Astrocyte of the spinal cord (primary cell): ENCODE measurements at regions not wholly inside any gene's neighbourhood (a gene's known extent, or its start where the extent isn't known, plus 50 kb on each side); places are given as distances from the start of the nearest gene placed in this dataset.

Experiments
- DNase-seq: peaks from one replicate; pipeline ENCODE4 v3.0.0; 2011; ENCODE audit warnings: low read depth, low spot score
- H3K4me3 ChIP-seq: 2 replicates; pipeline ENCODE4 v1.5.1; 2011; ENCODE audit warnings: low read depth, mild to moderate bottlenecking, low read length, moderate library complexity
- in situ Hi-C: cut with HindIII; loops from 2 replicates; pipeline ENCODE4 v1.10.0; 2017; ENCODE audit warnings: low sequenced_read_pairs
- TF ChIP-seq, protein P1 (sequence below): IDR thresholded peaks from 2 replicates; pipeline ENCODE4 v1.5.1; 2012; ENCODE audit warnings: low read depth, mild to moderate bottlenecking, low read length, inconsistent platforms

DNA sequence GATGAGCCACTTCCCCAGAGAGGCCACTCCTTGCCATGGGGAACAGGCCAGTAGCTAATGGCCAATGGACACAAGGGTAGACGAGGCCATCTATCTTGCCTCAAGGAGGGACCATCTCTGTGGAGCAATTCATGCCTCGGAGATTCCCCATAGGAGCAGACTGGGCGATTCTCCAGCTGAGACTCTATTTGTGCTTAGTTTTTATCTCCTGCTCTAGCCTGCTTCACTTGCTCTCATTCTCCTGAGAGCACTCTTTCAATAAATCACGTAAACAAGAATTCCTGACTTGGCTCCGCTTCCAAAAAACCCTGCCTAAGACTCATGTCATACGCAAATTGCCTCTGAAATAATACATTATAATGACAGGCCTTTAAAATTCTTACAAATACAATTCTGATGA lies 396.4 kb upstream of the USP15 start:
- TF ChIP-seq, protein P1, sequence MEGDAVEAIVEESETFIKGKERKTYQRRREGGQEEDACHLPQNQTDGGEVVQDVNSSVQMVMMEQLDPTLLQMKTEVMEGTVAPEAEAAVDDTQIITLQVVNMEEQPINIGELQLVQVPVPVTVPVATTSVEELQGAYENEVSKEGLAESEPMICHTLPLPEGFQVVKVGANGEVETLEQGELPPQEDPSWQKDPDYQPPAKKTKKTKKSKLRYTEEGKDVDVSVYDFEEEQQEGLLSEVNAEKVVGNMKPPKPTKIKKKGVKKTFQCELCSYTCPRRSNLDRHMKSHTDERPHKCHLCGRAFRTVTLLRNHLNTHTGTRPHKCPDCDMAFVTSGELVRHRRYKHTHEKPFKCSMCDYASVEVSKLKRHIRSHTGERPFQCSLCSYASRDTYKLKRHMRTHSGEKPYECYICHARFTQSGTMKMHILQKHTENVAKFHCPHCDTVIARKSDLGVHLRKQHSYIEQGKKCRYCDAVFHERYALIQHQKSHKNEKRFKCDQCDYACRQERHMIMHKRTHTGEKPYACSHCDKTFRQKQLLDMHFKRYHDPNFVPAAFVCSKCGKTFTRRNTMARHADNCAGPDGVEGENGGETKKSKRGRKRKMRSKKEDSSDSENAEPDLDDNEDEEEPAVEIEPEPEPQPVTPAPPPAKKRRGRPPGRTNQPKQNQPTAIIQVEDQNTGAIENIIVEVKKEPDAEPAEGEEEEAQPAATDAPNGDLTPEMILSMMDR, result no peak
- in situ Hi-C loops, result no loop called here

DNA sequence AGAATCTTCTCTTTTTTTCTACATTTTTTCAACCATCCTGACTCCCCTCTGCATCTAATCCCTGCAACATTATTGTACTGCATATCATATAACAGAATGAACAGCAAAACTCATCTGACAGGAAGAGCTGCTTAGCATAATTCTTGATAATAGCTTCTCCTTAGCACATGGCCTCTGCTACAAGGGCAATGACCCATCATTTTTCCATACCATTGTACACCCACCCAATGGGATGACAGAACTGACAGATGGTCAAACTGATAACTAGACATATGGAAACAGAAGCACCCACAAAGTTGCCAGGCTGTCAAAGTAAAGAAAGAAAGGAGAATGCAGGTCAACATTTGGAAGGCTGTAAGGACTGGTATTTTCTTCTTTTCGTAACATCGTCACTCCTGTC lies 390.4 kb upstream of the USP15 start:
- no peak for DNase-seq
- in situ Hi-C loops, result no loop called here
- no peak overlapping the region for H3K4me3 ChIP-seq
- TF ChIP-seq, protein P1, result no peak

More for the DNA sequence above, 396.4 kb upstream of the USP15 start:
- H3K4me3 ChIP-seq, result no peak overlapping the region
- no peak for DNase-seq

DNA sequence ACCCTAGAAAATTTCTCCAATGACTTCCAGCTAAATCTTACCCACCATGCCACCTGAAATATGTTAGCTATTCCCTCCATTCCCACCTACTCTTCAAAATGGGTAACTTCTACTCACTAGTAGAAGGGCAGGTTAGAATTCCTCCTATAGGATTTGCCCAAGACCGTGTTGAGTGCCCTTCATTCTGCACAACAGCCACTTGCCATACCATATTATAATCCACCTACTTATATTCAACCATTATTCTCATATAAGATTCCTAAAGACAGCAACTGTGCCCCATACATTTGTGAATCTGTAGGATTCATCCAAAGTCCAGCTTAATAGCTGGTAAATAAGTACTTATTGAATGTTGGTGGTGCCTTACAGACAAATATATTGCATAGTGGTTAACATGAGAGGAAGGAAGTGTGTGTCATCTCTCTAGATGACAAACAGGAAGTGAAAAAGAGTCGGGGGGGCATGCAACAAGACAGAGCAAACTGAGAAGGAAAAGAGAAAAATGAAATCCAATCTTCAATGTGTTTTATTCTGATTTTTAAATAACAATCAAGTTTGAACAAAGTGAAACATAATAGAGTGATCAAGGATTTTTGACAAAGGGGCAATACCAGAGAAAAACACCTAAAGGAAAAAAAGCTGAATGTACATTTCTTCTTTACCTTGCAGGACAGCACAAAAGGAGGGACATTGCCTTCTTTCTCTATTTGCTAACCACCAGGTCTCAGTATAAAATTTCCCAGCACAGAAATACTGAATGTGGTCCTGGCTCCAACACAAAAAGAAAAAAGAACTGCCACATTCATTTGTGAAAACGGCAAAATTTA lies 389.3 kb upstream of the USP15 start:
- H3K4me3 ChIP-seq, result no peak overlapping the region
- in situ Hi-C loops, result no loop called here
- TF ChIP-seq, protein P1, result no peak
- DNase-seq, result no peak

DNA sequence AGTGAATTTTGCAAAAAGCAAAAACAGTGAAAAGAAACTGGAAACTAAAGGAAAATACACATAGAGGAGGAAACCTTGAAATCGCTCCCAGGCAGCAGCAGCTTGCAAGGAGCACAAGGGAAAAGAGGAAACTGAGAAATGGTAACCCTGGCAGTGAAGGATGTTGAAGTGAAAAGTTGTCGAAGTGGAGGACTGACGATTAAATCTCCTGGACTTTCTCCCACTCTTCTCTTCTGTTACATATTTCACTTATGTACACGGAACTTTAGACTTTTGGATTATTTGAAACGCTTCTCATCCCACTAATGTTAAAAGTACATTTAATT lies 388.8 kb upstream of the USP15 start:
- no peak for DNase-seq
- TF ChIP-seq, protein P1, result no peak
- in situ Hi-C loops, result no loop called here
- no peak overlapping the region for H3K4me3 ChIP-seq

DNA sequence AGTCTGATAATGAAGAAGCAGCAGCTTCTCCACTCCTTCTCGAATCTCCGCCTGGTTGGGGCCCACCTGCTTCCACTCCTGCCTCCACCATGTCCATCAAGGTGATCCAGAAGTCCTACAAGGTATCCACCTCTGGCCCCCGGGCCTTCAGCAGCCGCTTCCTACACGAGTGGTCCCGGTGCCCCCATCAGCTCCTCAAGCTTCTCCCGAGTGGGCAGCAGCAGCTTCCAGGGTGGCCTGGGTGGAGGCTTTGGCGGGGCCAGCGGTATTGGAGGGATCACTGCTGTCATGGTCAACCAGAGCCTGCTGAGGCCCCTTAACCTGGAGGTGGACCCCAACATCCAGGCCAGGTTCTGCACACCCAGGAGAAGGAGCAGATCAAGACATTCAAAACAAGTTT lies 381.0 kb upstream of the USP15 start:
- in situ Hi-C loops, result no loop called here
- H3K4me3 ChIP-seq, result no peak overlapping the region
- TF ChIP-seq, protein P1, result no peak
- DNase-seq, result no peak

DNA sequence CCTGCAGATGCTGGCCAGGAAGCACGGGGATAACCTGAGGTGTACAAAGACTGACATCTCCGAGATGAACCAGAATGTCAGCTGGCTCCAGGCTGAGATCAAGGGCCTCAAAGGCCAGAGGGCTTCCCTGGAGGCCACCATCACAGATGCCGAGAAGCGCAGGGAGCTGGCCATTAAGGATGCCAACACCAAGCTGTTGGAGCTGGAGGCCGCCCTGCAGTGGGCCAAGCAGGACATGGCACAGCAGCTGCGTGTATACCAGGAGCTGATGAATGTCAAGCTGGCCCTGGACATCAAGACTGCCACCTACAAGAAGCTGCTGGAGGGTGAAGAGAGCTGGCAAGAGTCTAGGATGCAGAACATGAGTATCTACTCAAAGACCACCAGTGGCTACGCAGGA lies 380.0 kb upstream of the USP15 start:
- DNase-seq, result no peak
- TF ChIP-seq, protein P1, result no peak
- no peak overlapping the region for H3K4me3 ChIP-seq
- in situ Hi-C loops, result no loop called here
